ENCODE measurements at regions not wholly inside any gene's neighbourhood (a gene's known extent, or its start where the extent isn't known, plus 50 kb on each side); places are given as distances from the start of the nearest gene placed in this dataset.

DNA sequence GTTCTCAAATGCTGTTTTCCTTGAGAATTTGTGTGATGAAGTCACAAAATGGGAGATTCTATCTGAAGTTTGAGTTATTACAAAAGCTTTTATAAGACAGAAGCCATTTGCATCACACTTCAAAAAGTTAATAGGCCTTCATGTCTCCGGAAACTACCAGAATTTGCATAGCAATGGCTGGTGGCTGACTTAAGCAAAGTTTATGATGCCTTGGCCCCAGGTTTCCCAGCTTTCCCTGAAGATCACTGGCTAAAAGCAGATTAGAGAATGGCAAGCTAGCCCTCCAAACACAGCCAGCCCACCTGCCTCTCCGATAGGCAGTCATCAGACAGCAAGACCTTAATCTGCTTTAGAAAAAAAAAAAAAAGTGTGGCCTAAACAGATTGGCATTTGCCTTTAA lies 197.8 kb downstream of the HS3ST1 start:
- Mint-ChIP-seq H3K27ac (no peak overlapping the region), H3K4me1 (peaks cover 28% of the 10 kb centered on the region), H3K36me3 (peaks cover 56% of the 10 kb centered on the region), H3K4me3 (no peak overlapping the region), H3K27me3 (ENCODE audit: low read depth) (no peaks in the 10 kb centered on the region; the same call in 1 of the 2 replicates), H3K9me3 (peaks cover 74% of the 10 kb centered on the region)
- ChIA-PET CTCF (no interaction called here), POLR2A (no interaction called here)
- ATAC-seq = peak; percentile 78
- TF ChIP-seq ZNF317 (CRISPR knock-in tag; IDR thresholded peaks at IDR 0.05; ENCODE audit: borderline replicate concordance, low read depth) = no peak
- TF ChIP-seq FOXP1 (CRISPR knock-in tag; IDR thresholded peaks at IDR 0.05; ENCODE audit: borderline replicate concordance) = no peak
- no peak for TF ChIP-seq EMX1 (CRISPR knock-in tag; IDR thresholded peaks at IDR 0.05)
- no peak for TF ChIP-seq GRHL2 (CRISPR knock-in tag; IDR thresholded peaks at IDR 0.05; ENCODE audit: insufficient replicate concordance, severe bottlenecking)
- TF ChIP-seq, protein P1, sequence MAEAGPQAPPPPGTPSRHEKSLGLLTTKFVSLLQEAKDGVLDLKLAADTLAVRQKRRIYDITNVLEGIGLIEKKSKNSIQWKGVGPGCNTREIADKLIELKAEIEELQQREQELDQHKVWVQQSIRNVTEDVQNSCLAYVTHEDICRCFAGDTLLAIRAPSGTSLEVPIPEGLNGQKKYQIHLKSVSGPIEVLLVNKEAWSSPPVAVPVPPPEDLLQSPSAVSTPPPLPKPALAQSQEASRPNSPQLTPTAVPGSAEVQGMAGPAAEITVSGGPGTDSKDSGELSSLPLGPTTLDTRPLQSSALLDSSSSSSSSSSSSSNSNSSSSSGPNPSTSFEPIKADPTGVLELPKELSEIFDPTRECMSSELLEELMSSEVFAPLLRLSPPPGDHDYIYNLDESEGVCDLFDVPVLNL (CRISPR knock-in tag; IDR thresholded peaks at IDR 0.05; ENCODE audit: borderline replicate concordance, low read depth) = no peak
- no peak for TF ChIP-seq ZNF138 (CRISPR knock-in tag; conservative IDR thresholded peaks at IDR 0.05)
- TF ChIP-seq, protein P2, sequence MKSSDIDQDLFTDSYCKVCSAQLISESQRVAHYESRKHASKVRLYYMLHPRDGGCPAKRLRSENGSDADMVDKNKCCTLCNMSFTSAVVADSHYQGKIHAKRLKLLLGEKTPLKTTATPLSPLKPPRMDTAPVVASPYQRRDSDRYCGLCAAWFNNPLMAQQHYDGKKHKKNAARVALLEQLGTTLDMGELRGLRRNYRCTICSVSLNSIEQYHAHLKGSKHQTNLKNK (CRISPR knock-in tag; IDR thresholded peaks at IDR 0.05) = no peak
- TF ChIP-seq, protein P3, sequence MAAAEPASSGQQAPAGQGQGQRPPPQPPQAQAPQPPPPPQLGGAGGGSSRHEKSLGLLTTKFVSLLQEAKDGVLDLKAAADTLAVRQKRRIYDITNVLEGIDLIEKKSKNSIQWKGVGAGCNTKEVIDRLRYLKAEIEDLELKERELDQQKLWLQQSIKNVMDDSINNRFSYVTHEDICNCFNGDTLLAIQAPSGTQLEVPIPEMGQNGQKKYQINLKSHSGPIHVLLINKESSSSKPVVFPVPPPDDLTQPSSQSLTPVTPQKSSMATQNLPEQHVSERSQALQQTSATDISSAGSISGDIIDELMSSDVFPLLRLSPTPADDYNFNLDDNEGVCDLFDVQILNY (CRISPR knock-in tag; IDR thresholded peaks at IDR 0.05) = no peak
- TF ChIP-seq, protein P4, sequence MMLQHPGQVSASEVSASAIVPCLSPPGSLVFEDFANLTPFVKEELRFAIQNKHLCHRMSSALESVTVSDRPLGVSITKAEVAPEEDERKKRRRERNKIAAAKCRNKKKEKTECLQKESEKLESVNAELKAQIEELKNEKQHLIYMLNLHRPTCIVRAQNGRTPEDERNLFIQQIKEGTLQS (CRISPR knock-in tag; conservative IDR thresholded peaks at IDR 0.05) = no peak
- TF ChIP-seq NR3C1 (CRISPR knock-in tag; conservative IDR thresholded peaks at IDR 0.05; ENCODE audit: low read depth) = no peak
- TF ChIP-seq SMAD4 (CRISPR knock-in tag; IDR thresholded peaks at IDR 0.05) = no peak
- TF ChIP-seq RELA (CRISPR knock-in tag; IDR thresholded peaks at IDR 0.05; ENCODE audit: borderline replicate concordance) = no peak
- TF ChIP-seq MYBL2 (CRISPR knock-in tag; IDR thresholded peaks at IDR 0.05) = no peak
- TF ChIP-seq ATF1 (CRISPR knock-in tag; IDR thresholded peaks at IDR 0.05) = no peak
- no peak for TF ChIP-seq TEAD4 (CRISPR knock-in tag; IDR thresholded peaks at IDR 0.05)
- DNase-seq (ENCODE audit: low spot score) = no peak

- DNase-seq (ENCODE audit: low spot score) (no peak), ATAC-seq (no peak)
- peaks cover 74% of the 10 kb centered on the region for H3K9me3 Mint-ChIP-seq
- no peak for TF ChIP-seq IRF1 (CRISPR knock-in tag; IDR thresholded peaks at IDR 0.05)
- TF ChIP-seq ERG (CRISPR knock-in tag; IDR thresholded peaks at IDR 0.05) = no peak
- no peak for TF ChIP-seq FOXP1 (CRISPR knock-in tag; IDR thresholded peaks at IDR 0.05; ENCODE audit: borderline replicate concordance)
- TF ChIP-seq, protein P5, sequence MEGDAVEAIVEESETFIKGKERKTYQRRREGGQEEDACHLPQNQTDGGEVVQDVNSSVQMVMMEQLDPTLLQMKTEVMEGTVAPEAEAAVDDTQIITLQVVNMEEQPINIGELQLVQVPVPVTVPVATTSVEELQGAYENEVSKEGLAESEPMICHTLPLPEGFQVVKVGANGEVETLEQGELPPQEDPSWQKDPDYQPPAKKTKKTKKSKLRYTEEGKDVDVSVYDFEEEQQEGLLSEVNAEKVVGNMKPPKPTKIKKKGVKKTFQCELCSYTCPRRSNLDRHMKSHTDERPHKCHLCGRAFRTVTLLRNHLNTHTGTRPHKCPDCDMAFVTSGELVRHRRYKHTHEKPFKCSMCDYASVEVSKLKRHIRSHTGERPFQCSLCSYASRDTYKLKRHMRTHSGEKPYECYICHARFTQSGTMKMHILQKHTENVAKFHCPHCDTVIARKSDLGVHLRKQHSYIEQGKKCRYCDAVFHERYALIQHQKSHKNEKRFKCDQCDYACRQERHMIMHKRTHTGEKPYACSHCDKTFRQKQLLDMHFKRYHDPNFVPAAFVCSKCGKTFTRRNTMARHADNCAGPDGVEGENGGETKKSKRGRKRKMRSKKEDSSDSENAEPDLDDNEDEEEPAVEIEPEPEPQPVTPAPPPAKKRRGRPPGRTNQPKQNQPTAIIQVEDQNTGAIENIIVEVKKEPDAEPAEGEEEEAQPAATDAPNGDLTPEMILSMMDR (IDR thresholded peaks at IDR 0.05) = no peak
- TF ChIP-seq, protein P6, sequence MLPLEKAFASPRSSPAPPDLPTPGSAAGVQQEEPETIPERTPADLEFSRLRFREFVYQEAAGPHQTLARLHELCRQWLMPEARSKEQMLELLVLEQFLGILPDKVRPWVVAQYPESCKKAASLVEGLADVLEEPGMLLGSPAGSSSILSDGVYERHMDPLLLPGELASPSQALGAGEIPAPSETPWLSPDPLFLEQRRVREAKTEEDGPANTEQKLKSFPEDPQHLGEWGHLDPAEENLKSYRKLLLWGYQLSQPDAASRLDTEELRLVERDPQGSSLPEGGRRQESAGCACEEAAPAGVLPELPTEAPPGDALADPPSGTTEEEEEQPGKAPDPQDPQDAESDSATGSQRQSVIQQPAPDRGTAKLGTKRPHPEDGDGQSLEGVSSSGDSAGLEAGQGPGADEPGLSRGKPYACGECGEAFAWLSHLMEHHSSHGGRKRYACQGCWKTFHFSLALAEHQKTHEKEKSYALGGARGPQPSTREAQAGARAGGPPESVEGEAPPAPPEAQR (CRISPR knock-in tag; IDR thresholded peaks at IDR 0.05) = no peak
- TF ChIP-seq KAT7 (CRISPR knock-in tag; IDR thresholded peaks at IDR 0.05; ENCODE audit: borderline replicate concordance) = no peak
- TF ChIP-seq, protein P7, sequence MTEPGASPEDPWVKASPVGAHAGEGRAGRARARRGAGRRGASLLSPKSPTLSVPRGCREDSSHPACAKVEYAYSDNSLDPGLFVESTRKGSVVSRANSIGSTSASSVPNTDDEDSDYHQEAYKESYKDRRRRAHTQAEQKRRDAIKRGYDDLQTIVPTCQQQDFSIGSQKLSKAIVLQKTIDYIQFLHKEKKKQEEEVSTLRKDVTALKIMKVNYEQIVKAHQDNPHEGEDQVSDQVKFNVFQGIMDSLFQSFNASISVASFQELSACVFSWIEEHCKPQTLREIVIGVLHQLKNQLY (CRISPR knock-in tag; IDR thresholded peaks at IDR 0.05) = no peak
- TF ChIP-seq, protein P8, sequence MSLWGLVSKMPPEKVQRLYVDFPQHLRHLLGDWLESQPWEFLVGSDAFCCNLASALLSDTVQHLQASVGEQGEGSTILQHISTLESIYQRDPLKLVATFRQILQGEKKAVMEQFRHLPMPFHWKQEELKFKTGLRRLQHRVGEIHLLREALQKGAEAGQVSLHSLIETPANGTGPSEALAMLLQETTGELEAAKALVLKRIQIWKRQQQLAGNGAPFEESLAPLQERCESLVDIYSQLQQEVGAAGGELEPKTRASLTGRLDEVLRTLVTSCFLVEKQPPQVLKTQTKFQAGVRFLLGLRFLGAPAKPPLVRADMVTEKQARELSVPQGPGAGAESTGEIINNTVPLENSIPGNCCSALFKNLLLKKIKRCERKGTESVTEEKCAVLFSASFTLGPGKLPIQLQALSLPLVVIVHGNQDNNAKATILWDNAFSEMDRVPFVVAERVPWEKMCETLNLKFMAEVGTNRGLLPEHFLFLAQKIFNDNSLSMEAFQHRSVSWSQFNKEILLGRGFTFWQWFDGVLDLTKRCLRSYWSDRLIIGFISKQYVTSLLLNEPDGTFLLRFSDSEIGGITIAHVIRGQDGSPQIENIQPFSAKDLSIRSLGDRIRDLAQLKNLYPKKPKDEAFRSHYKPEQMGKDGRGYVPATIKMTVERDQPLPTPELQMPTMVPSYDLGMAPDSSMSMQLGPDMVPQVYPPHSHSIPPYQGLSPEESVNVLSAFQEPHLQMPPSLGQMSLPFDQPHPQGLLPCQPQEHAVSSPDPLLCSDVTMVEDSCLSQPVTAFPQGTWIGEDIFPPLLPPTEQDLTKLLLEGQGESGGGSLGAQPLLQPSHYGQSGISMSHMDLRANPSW (CRISPR knock-in tag; conservative IDR thresholded peaks at IDR 0.05; ENCODE audit: low read depth) = no peak
- TF ChIP-seq RELA (CRISPR knock-in tag; IDR thresholded peaks at IDR 0.05; ENCODE audit: borderline replicate concordance) = no peak
- no peak for TF ChIP-seq ZNF396 (CRISPR knock-in tag; IDR thresholded peaks at IDR 0.05; ENCODE audit: borderline replicate concordance)
- no peak for TF ChIP-seq TP53 (CRISPR knock-in tag; IDR thresholded peaks at IDR 0.05)
- no peak for TF ChIP-seq ZNF138 (CRISPR knock-in tag; conservative IDR thresholded peaks at IDR 0.05)
- CTCF ChIA-PET = no interaction called here
- H3K4me1 Mint-ChIP-seq = peaks cover 38% of the 10 kb centered on the region
- POLR2A ChIA-PET = no interaction called here
- H3K27me3 Mint-ChIP-seq (ENCODE audit: low read depth) = no peaks in the 10 kb centered on the region; the same call in none of the 2 replicates
- H3K4me3 Mint-ChIP-seq = no peak overlapping the region
- no peak overlapping the region for H3K27ac Mint-ChIP-seq
- H3K36me3 Mint-ChIP-seq = peaks cover 53% of the 10 kb centered on the region
Measured at GRCh38 chr4:11228530-11228929, 200.2 kb downstream of the HS3ST1 start.
